Transverse colon (tissue), 4 donors: ENCODE measurements at regions not wholly inside any gene's neighbourhood (a gene's known extent, or its start where the extent isn't known, plus 50 kb on each side); places are given as distances from the start of the nearest gene placed in this dataset.

Source experiments
- POLR2A ChIP-seq: fragments of 450-650 bp; IDR thresholded peaks from one replicate; pipeline ENCODE4 v1.6.1; 2016; ENCODE audit warnings: antibody characterized with exemption, mild to moderate bottlenecking, moderate library complexity
- POLR2AphosphoS5 ChIP-seq, 3 donors: sonication (generic); formaldehyde crosslinking; IDR thresholded peaks; one replicate each; pipeline ENCODE4 v1.6.1; 2016; ENCODE audit warnings: antibody characterized with exemption in 3 of 3
- TF ChIP-seq, protein P1 (sequence below), 5 experiments: fragments of 200-600 bp in 3 of 5; fragments of 450-650 bp in 2 of 5; sonication (generic) in 3 of 5; IDR thresholded peaks; 1 replicate in 2 of 5; 2 replicates in 3 of 5; pipeline ENCODE4 v1.5.1; 2016 to 2017; ENCODE audit warnings: antibody characterized with exemption in 5 of 5, inconsistent platforms in 3 of 5, mild to moderate bottlenecking in 2 of 5, moderate library complexity in 1 of 5

DNA sequence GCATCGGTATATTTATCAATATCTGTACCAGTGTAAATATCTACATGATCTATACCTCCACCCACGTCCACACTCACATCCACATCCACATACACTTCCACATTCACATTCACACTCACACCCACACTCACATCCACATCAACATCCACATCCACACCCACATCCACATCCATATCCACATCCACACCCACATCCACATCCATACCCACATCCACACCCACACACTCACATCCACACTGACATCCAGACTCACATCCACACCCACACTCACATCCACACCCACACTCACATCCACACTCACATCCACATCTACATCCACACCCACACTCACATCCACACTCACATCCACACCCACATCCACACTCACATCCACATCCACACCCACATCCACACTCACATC is 189.2 kb downstream of the IRX1 start:
- TF ChIP-seq, protein P1, sequence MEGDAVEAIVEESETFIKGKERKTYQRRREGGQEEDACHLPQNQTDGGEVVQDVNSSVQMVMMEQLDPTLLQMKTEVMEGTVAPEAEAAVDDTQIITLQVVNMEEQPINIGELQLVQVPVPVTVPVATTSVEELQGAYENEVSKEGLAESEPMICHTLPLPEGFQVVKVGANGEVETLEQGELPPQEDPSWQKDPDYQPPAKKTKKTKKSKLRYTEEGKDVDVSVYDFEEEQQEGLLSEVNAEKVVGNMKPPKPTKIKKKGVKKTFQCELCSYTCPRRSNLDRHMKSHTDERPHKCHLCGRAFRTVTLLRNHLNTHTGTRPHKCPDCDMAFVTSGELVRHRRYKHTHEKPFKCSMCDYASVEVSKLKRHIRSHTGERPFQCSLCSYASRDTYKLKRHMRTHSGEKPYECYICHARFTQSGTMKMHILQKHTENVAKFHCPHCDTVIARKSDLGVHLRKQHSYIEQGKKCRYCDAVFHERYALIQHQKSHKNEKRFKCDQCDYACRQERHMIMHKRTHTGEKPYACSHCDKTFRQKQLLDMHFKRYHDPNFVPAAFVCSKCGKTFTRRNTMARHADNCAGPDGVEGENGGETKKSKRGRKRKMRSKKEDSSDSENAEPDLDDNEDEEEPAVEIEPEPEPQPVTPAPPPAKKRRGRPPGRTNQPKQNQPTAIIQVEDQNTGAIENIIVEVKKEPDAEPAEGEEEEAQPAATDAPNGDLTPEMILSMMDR (IDR thresholded peaks at IDR 0.05): no peak
- no peak for TF ChIP-seq POLR2AphosphoS5 (IDR thresholded peaks at IDR 0.05)
- no peak for TF ChIP-seq POLR2A
